AG10803 (cell line): ENCODE measurements at regions not wholly inside any gene's neighbourhood (a gene's known extent, or its start where the extent isn't known, plus 50 kb on each side); places are given as distances from the start of the nearest gene placed in this dataset.

Experiments used
- DNase-seq: peaks from one replicate; pipeline ENCODE4 v3.0.0; 2010; ENCODE audit warnings: low read depth
- H3K4me3 ChIP-seq: 2 replicates; pipeline ENCODE4 v1.5.1; 2011; ENCODE audit warnings: mild to moderate bottlenecking, low read length, control low read depth
- CTCF ChIP-seq: conservative IDR thresholded peaks from 2 replicates; pipeline ENCODE4 v1.5.1; 2011; ENCODE audit warnings: mild to moderate bottlenecking, low read length, control low read depth, inconsistent platforms

GRCh38 chrX:39050427-39050826 lies 249.2 kb downstream of the MID1IP1 start:
- no peak overlapping the region for H3K4me3 ChIP-seq
- no peak for TF ChIP-seq CTCF
- DNase-seq = no peak

DNA sequence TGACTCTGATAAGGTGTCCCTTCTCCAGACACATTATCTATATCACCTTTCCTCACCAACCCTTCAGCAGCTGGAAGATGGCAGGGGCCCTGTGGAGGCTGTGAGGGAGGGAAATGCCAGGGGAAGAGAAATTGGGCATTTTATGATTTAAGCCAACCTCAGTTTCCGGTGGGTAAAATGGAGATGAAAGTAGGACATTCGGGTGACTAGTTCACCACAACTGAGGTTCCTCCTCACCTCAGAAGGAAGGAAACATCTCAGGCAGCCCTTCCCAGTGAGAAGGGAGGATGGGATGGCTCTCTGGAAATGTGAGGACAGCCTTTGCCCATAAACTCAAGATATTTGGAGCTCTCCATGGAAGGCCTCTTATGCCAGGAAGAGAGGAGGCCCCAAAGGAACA lies 251.5 kb downstream of the MID1IP1 start:
- no peak overlapping the region for H3K4me3 ChIP-seq
- TF ChIP-seq CTCF = no peak
- no peak for DNase-seq

DNA sequence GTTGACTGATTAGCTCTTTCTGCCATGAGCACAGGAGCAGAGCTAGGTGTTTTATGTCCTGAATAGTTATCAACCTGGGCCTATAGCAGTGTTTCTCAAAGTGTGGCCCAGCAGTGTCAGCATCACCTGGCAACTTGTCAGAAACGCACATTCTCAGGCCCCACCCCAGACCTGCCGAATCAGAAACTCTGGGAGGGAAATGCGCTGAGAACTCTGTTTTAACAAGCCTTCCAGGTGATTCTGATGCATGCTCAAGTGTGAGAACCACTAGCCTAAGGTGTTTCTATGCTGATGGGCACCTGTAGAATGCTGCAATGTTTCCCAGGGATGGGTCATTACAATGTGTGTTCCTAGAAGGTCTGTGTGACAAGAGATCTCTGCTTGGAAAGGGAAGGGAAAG lies 257.5 kb downstream of the MID1IP1 start:
- H3K4me3 ChIP-seq = no peak overlapping the region
- no peak for TF ChIP-seq CTCF
- no peak for DNase-seq

- TF ChIP-seq CTCF = no peak
- no peak for DNase-seq
- no peak overlapping the region for H3K4me3 ChIP-seq
These were observed 258.6 kb downstream of the MID1IP1 start for GRCh38 chrX:39059866-39060265.

DNA sequence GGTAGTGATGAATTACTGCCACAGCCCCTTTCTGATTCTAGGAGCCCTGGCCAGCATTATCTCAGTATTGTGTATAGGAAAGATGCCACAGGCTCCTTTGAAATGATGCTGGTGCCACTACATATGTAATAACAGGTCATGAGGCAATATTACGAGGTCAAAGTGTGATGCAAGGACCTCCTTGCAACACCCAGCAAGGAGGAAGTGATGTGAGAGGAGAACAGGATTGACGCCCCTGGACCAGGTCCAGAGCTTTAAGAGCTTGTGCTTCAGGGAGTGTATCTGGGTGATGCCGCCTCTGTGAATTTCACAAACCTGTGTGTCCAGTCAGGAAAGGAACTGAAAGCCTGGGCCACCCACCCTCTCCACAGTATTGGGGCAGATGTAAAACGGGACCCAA lies 261.8 kb downstream of the MID1IP1 start:
- DNase-seq = no peak
- H3K4me3 ChIP-seq = no peak overlapping the region
- no peak for TF ChIP-seq CTCF

- no peak overlapping the region for H3K4me3 ChIP-seq
- TF ChIP-seq CTCF = no peak
- no peak for DNase-seq
These were observed 262.4 kb downstream of the MID1IP1 start for GRCh38 chrX:39063702-39064101.

- no peak for TF ChIP-seq CTCF
- DNase-seq = no peak
- H3K4me3 ChIP-seq = no peak overlapping the region
These were observed 264.0 kb downstream of the MID1IP1 start for GRCh38 chrX:39065051-39065871.
